CD4-positive, alpha-beta T cell treated with Interleukin-15 for 4 hours (primary cell): ENCODE measurements at regions not wholly inside any gene's neighbourhood (a gene's known extent, or its start where the extent isn't known, plus 50 kb on each side); places are given as distances from the start of the nearest gene placed in this dataset.

ENCODE experiments used
- DNase-seq: peaks from one replicate; pipeline ENCODE4 v3.0.0-alpha.2; 2020; ENCODE audit warnings: low spot score

DNA sequence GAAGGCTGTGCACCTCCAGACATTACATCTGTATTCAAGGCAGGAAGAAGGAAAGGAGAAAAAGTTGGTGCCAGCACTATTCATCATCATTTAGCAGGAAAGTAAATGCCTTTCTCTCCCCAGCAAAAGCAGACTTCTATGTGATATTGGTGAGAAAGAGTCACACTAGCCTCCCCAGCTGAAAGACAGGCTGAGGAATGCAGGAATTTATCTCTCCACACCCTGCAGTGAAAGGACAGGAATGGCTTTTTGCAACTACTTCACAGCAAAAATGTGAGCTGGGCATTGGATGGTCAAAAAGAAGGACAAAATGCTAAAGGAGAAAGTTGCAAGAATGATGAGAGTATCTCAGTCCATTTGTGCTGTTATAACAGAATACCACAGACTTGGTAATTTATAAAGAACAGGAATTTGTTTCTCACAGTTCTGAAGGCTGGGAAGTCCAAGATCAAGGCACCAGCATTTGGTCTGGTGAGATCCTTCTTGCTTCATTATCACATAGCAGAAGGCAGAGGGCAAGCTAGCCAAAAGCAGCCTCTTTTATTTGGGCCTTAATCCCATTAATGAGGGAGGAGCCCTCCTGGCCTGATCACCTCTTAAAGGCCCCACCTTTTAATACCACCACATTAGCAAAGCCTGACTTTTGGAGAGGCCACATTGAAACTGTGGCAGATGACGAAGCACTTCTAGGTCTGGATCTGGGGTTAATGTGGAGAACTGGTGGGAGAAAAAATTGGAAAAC is 388.1 kb upstream of the SLC14A2 start:
- no peak for DNase-seq

- no peak for DNase-seq
Observed at GRCh38 chr18:45228796-45229388, 386.4 kb upstream of the SLC14A2 start.

DNA sequence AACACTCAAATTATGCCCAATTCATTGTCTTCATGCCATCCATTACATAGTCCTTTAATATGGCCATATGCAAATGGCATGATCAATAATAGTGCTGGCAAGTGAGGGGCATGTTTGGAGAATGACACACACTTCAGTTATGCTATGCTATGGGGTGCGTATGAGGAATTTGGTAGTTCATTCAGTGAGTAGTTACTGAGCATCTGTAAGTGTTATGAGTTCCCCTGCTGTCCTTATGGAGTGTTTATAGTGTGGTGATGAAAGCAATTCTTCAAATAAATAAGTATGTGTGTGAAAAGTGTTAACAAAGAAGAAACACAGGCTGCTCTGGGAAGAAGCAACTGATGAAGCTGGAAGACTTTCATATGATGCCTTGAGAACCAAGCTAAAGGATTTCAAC is 383.7 kb upstream of the SLC14A2 start:
- no peak for DNase-seq

DNA sequence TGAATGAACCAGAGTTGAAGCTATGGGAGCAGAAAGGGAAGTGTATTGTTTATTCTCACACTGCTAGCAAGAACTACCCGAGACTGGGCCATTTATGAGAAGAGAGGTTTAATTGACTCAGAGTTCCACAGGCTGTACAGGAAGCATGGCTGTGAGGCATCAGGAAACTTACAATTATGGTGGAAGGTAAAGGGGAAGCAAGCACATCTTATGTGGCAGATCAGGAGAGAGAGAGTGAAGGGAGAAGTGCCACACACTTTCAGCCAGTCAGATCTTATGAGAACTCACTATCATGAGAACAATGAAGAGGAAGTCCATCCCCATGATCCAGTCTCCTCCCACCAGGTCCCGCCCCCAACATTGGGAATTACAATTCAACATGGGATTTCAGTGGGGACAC is 383.2 kb upstream of the SLC14A2 start:
- DNase-seq, result no peak

DNA sequence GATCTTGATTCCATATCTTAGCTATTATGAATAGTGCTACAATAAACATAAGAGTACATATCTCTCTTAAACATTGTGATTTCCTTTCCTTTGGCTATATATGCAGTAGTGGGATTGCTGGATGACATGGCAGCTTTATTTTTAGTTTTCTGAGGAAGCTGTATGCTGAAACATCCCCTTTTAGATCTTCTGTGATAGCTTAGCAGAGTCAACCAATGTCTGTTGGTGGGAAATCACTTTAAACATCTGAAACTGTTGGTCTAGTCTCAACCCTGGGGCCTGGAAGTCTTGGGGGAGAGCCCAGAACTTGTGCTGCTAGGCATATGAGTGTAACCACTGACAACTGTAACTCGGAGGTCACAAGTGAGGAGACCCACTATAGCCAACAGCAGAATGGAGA is 378.6 kb upstream of the SLC14A2 start:
- DNase-seq, result no peak

- no peak for DNase-seq
Observed at GRCh38 chr18:45237343-45238098, 377.8 kb upstream of the SLC14A2 start.

DNA sequence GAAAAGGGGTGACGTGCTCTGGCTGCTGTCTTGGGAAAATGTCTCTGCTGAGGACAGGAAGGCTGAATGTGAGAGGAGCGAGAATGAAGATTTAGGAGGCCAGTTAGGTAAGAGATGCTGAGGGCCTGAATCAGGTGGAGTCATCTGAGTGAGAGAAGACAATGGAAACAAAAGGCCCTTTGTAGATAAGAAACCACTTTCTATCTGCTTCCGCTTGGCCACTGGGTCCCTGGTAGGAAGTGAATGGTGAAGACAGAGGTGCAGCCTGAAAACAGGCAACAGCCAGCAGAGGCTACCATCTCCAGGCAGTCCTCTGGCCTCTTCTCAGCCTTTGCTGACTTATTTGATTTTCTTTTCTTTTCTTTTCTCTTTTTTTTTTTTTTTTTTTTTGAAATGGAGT is 374.0 kb upstream of the SLC14A2 start:
- DNase-seq, result no peak

GRCh38 chr18:45241982-45242565 is 373.2 kb upstream of the SLC14A2 start:
- DNase-seq, result no peak

GRCh38 chr18:45243340-45244110 is 371.8 kb upstream of the SLC14A2 start:
- DNase-seq, result no peak

DNA sequence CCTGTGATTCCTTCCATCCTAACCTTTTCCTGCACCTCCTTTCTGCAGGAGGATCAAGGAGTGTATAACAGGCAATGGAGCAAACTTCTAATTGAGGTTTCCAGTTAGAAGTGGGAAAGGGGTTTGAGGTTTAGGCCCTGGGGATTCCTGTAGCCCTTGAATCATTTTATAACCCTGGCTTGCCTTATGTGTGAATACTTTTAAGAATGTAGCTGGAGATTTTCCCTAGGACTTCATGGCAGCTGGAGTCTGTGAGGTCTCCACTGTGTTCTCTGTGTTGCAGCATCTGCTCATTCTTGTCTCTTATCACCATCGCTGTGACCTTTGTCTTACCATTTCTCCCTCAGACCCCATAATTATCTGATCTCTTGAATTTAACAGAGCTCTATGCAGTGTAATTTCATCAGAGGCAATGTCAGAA is 370.2 kb upstream of the SLC14A2 start:
- no peak for DNase-seq

- no peak for DNase-seq
Observed at GRCh38 chr18:45248240-45248903, 366.9 kb upstream of the SLC14A2 start.

GRCh38 chr18:45249246-45249661 is 366.0 kb upstream of the SLC14A2 start:
- DNase-seq, result no peak

DNA sequence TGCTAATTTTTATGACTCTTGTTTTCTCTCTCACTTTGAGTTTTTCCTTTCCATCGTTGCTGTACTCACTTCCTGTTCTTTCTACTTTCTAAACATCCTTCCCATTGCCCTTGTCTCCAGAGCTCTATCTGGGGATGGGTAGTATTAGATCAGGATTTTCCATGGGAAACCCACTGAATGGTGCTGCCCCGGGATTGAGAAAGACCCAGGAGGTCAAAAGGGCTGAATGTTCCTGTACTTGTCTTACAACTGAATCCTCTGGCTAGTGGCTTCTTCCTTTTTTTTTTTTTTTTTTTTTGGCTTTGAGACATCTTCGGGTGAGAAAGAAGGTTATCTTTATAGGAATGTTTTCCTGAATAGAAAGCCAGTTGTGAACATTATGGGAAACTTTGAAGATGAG is 364.8 kb upstream of the SLC14A2 start:
- DNase-seq, result no peak

GRCh38 chr18:45251236-45251635 is 364.0 kb upstream of the SLC14A2 start:
- no peak for DNase-seq

DNA sequence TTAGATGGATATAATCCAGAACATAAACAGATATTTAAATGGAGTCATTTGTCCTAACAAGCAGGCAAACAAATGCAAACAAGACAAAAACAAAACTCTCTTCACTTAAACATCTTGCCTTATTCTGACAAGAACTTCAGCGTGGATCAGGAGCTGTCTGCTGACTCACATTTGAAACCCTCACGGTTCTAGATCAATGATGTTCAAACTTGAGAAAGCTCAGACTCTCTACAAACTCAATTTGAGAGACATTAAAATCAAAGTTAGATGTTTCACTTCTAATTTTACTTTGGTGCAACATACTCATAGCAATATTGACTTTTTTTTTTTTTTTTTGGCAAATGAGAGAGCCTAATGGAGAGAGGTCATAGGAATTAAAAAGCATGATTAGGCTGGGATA is 362.8 kb upstream of the SLC14A2 start:
- no peak for DNase-seq

DNA sequence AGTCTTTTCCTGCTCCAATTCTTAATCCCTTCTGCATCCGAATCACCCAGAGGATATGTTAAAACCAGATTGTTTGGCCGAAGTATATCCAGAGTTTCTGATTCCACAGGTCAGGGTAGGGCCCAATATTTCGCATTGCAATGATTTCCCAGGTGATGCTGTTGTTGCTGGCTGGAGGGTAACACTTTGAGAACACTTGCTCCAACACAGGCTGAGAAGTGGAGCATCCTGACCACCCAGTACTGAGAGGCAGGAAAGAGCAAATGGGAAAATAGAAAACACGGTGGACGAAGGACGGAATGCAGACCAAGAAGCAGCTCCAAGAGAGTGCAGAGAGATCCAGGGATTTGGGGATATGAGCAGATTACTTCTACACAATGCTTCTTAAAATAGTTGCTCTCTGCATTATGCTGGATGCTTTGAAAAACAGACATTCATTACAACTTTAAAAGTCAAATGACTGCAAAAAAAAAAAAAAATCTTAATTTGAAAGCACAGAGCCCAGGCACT is 362.2 kb upstream of the SLC14A2 start:
- no peak for DNase-seq

- DNase-seq, result no peak
Observed at GRCh38 chr18:45253973-45254708, 361.1 kb upstream of the SLC14A2 start.

GRCh38 chr18:45254709-45255082 is 360.6 kb upstream of the SLC14A2 start:
- DNase-seq, result no peak

- DNase-seq, result no peak
Observed at GRCh38 chr18:45255197-45255890, 359.9 kb upstream of the SLC14A2 start.

GRCh38 chr18:45260125-45260524 is 355.2 kb upstream of the SLC14A2 start:
- no peak for DNase-seq
